OCI-LY7 (cell line): ENCODE measurements at regions not wholly inside any gene's neighbourhood (a gene's known extent, or its start where the extent isn't known, plus 50 kb on each side); places are given as distances from the start of the nearest gene placed in this dataset.

Experiments
- BruUV-seq: library from RNA; stranded (reverse); fragments of 400-500 nt; replicated peaks from 2 replicates; lab custom pipeline; 2021; lab: Mats Ljungman, UMichigan
- CTCF ChIA-PET: fragments of 300-600 bp; sonication (Branson Sonifier 250); formaldehyde crosslinking; loops from one replicate; lab custom pipeline; 2022; ENCODE audit warnings: antibody characterized with exemption; ENCODE audit not compliant: unreplicated experiment; lab: Charles Lee
- POLR2A ChIA-PET: fragments of 300-600 bp; sonication (Branson Sonifier 250); formaldehyde crosslinking; loops from one replicate; lab custom pipeline; 2022; ENCODE audit warnings: antibody characterized with exemption; lab: Charles Lee
- DNase-seq: peaks from one replicate; pipeline ENCODE4 v3.0.0-alpha.2; 2015; ENCODE audit warnings: low spot score
- H2AFZ ChIP-seq: fragments of 200-600 bp; sonication (generic), shearing (Covaris generic); 2 replicates; pipeline ENCODE4 v1.6.1; 2014; ENCODE audit warnings: mild to moderate bottlenecking, antibody characterized with exemption, low read length, moderate library complexity
- H3K27ac ChIP-seq: fragments of 200-600 bp; sonication (generic); 2 replicates; pipeline ENCODE4 v1.5.1; 2014; ENCODE audit warnings: mixed run types, low read depth, mild to moderate bottlenecking, moderate library complexity, low read length, inconsistent platforms; ENCODE audit not compliant: poor library complexity, severe bottlenecking
- H3K36me3 ChIP-seq: fragments of 200-600 bp; sonication (generic); 2 replicates; pipeline ENCODE4 v1.6.1; 2014; ENCODE audit warnings: mild to moderate bottlenecking, antibody characterized with exemption, low read length, moderate library complexity, mixed read lengths; ENCODE audit not compliant: insufficient read depth
- H3K4me1 ChIP-seq: fragments of 200-600 bp; sonication (generic); 2 replicates; pipeline ENCODE4 v1.5.1; 2014; ENCODE audit warnings: mild to moderate bottlenecking, low read length; ENCODE audit not compliant: insufficient read depth, poor library complexity, severe bottlenecking
- H3K4me2 ChIP-seq: fragments of 200-600 bp; sonication (generic); 2 replicates; pipeline ENCODE4 v1.6.1; 2014; ENCODE audit warnings: mild to moderate bottlenecking, low read length
- H3K4me3 ChIP-seq: fragments of 200-600 bp; sonication (generic); 2 replicates; pipeline ENCODE4 v1.5.1; 2014; ENCODE audit warnings: mild to moderate bottlenecking, low read depth, low read length; ENCODE audit not compliant: poor library complexity, severe bottlenecking
- H3K79me2 ChIP-seq: fragments of 200-600 bp; sonication (generic); 2 replicates; pipeline ENCODE4 v1.6.1; 2016; ENCODE audit warnings: low read depth, mild to moderate bottlenecking, low read length, moderate library complexity, mixed read lengths; ENCODE audit not compliant: insufficient read depth
- H3K9me2 ChIP-seq: fragments of 200-600 bp; sonication (generic); 2 replicates; pipeline ENCODE4 v1.6.1; 2016; ENCODE audit warnings: mild to moderate bottlenecking, low read length, mixed read lengths; ENCODE audit not compliant: insufficient read depth
- H3K9me3 ChIP-seq: fragments of 200-600 bp; sonication (generic); 2 replicates; pipeline ENCODE4 v1.6.1; 2014; ENCODE audit warnings: mild to moderate bottlenecking, mixed run types, low read length, mixed read lengths
- H4K20me1 ChIP-seq: fragments of 200-600 bp; sonication (generic); 2 replicates; pipeline ENCODE4 v1.6.1; 2014; ENCODE audit warnings: mild to moderate bottlenecking, antibody characterized with exemption, low read length, moderate library complexity, mixed read lengths; ENCODE audit not compliant: insufficient read depth
- CTCF ChIP-seq: fragments of 200-600 bp; sonication (generic); conservative IDR thresholded peaks from 2 replicates; pipeline ENCODE4 v1.5.1; 2014; ENCODE audit warnings: mild to moderate bottlenecking, antibody characterized with exemption, low read length, moderate library complexity, mixed read lengths
- EZH2phosphoT487 ChIP-seq: fragments of 200-600 bp; sonication (generic); IDR thresholded peaks from 2 replicates; pipeline ENCODE4 v1.6.1; 2018; ENCODE audit warnings: low read depth, borderline replicate concordance, mild to moderate bottlenecking, mixed run types, antibody characterized with exemption, low read length, moderate library complexity, mixed read lengths
- intact Hi-C: fragments of 100-400 bp; cut with micrococcal nuclease; formaldehyde crosslinking; loops from one replicate; pipeline ENCODE4 v1.10.0; 2022; ENCODE audit not compliant: unreplicated experiment

- no peak overlapping the region for H3K27ac ChIP-seq
- no peak overlapping the region for H3K4me2 ChIP-seq
- H3K4me3 ChIP-seq = no peak overlapping the region
- DNase-seq = no peak
- ChIA-PET CTCF (no interaction called here), POLR2A (no interaction called here)
- no peaks in the 10 kb centered on the region for H3K36me3 ChIP-seq
- intact Hi-C loops = no loop called here
- no peak for TF ChIP-seq EZH2phosphoT487
- no peak for TF ChIP-seq CTCF
- no peaks in the 10 kb centered on the region for H3K9me3 ChIP-seq
- H3K9me2 ChIP-seq = no peaks in the 10 kb centered on the region
- H3K4me1 ChIP-seq = no peaks in the 10 kb centered on the region
- no peak overlapping the region for H2AFZ ChIP-seq
- H4K20me1 ChIP-seq = no peaks in the 10 kb centered on the region
- no peaks in the 10 kb centered on the region for H3K79me2 ChIP-seq
- BruUV-seq = no TSS peak
These were observed 678.6 kb downstream of the MAFB start for GRCh38 chr20:40010483-40010882.

- TF ChIP-seq EZH2phosphoT487 = no peak
- TF ChIP-seq CTCF = no peak
- no peaks in the 10 kb centered on the region for H4K20me1 ChIP-seq
- H3K79me2 ChIP-seq = no peaks in the 10 kb centered on the region
- H3K9me3 ChIP-seq = no peaks in the 10 kb centered on the region
- no peak overlapping the region for H2AFZ ChIP-seq
- H3K9me2 ChIP-seq = no peaks in the 10 kb centered on the region
- no peak overlapping the region for H3K4me3 ChIP-seq
- no TSS peak for BruUV-seq
- CTCF ChIA-PET = no interaction called here
- H3K36me3 ChIP-seq = no peaks in the 10 kb centered on the region
- H3K4me2 ChIP-seq = no peak overlapping the region
- H3K27ac ChIP-seq = no peak overlapping the region
- intact Hi-C loops = no loop called here
- no peak for DNase-seq
- POLR2A ChIA-PET = no interaction called here
- no peaks in the 10 kb centered on the region for H3K4me1 ChIP-seq
These were observed 679.5 kb downstream of the MAFB start for GRCh38 chr20:40009542-40009941.

- Histone ChIP-seq H3K4me2 (no peak overlapping the region), H3K27ac (no peak overlapping the region), H3K36me3 (no peaks in the 10 kb centered on the region), H3K9me2 (no peaks in the 10 kb centered on the region), H3K79me2 (no peaks in the 10 kb centered on the region), H3K4me3 (no peak overlapping the region), H4K20me1 (no peaks in the 10 kb centered on the region), H3K9me3 (no peaks in the 10 kb centered on the region), H2AFZ (no peak overlapping the region), H3K4me1 (no peaks in the 10 kb centered on the region)
- TF ChIP-seq CTCF (no peak), EZH2phosphoT487 (no peak)
- intact Hi-C loops = no loop called here
- no TSS peak for BruUV-seq
- POLR2A ChIA-PET = no interaction called here
- CTCF ChIA-PET = no interaction called here
- DNase-seq = no peak
These were observed 680.9 kb downstream of the MAFB start for GRCh38 chr20:40008177-40008576.
